AG20443 (cell line): ENCODE measurements at regions not wholly inside any gene's neighbourhood (a gene's known extent, or its start where the extent isn't known, plus 50 kb on each side); places are given as distances from the start of the nearest gene placed in this dataset.
A peak's percentile ranks its signal among the peaks of the same experiment; 100 is the strongest.

Source experiments
- DNase-seq: peaks from one replicate; pipeline ENCODE4 v3.0.0; 2012; ENCODE audit warnings: low spot score, mixed read lengths

- DNase-seq: no peak
Measured at GRCh38 chr15:59953392-59953883, 50.7 kb upstream of the FOXB1 start.

- DNase-seq: no peak
Measured at GRCh38 chr15:59952960-59953359, 51.2 kb upstream of the FOXB1 start.

- no peak for DNase-seq
Measured at GRCh38 chr15:59950603-59951388, 53.3 kb upstream of the FOXB1 start.

GRCh38 chr15:59948924-59949613 is 55.0 kb upstream of the FOXB1 start:
- no peak for DNase-seq

- DNase-seq: no peak
Measured at GRCh38 chr15:59946084-59946483, 58.0 kb upstream of the FOXB1 start.

- DNase-seq: no peak
Measured at GRCh38 chr15:59945036-59945435, 59.1 kb upstream of the FOXB1 start.

- no peak for DNase-seq
Measured at GRCh38 chr15:59941612-59942011, 62.5 kb upstream of the FOXB1 start.

- DNase-seq: no peak
Measured at GRCh38 chr15:59940928-59941327, 63.2 kb upstream of the FOXB1 start.

- DNase-seq: no peak
Measured at GRCh38 chr15:59940456-59940855, 63.7 kb upstream of the FOXB1 start.

GRCh38 chr15:59936741-59937140 is 67.4 kb upstream of the FOXB1 start:
- no peak for DNase-seq

- DNase-seq: no peak
Measured at GRCh38 chr15:59933607-59934006, 70.5 kb upstream of the FOXB1 start.

GRCh38 chr15:59931646-59932261 is 72.4 kb upstream of the FOXB1 start:
- no peak for DNase-seq

GRCh38 chr15:59924812-59925522 is 79.1 kb upstream of the FOXB1 start:
- no peak for DNase-seq

- DNase-seq: no peak
Measured at GRCh38 chr15:59924096-59924495, 80.0 kb upstream of the FOXB1 start.

- DNase-seq: no peak
Measured at GRCh38 chr15:59923508-59923907, 80.6 kb upstream of the FOXB1 start.

GRCh38 chr15:59918994-59919951 is 84.8 kb upstream of the FOXB1 start:
- peak; percentile 26 for DNase-seq

- peak; percentile 62 for DNase-seq
Measured at GRCh38 chr15:59917504-59918157, 86.5 kb upstream of the FOXB1 start.

- no peak for DNase-seq
Measured at GRCh38 chr15:59906046-59906445, 98.1 kb upstream of the FOXB1 start.

- DNase-seq: no peak
Measured at GRCh38 chr15:59905176-59905575, 98.9 kb upstream of the FOXB1 start.

- DNase-seq: no peak
Measured at GRCh38 chr15:59904450-59905135, 99.5 kb upstream of the FOXB1 start.
